PC-9 (cell line): ENCODE measurements at regions not wholly inside any gene's neighbourhood (a gene's known extent, or its start where the extent isn't known, plus 50 kb on each side); places are given as distances from the start of the nearest gene placed in this dataset.

Experiments used
- EZH2 ChIP-seq: fragments of 200-600 bp; sonication (generic); IDR thresholded peaks from 2 replicates; pipeline ENCODE4 v1.8.0; 2017; ENCODE audit warnings: antibody characterized with exemption, low read depth
- TF ChIP-seq, protein P1 (sequence below): fragments of 200-600 bp; sonication (generic); conservative IDR thresholded peaks from 2 replicates; pipeline ENCODE4 v1.6.1; 2017; ENCODE audit warnings: mixed run types, antibody characterized with exemption, mild to moderate bottlenecking, moderate library complexity

DNA sequence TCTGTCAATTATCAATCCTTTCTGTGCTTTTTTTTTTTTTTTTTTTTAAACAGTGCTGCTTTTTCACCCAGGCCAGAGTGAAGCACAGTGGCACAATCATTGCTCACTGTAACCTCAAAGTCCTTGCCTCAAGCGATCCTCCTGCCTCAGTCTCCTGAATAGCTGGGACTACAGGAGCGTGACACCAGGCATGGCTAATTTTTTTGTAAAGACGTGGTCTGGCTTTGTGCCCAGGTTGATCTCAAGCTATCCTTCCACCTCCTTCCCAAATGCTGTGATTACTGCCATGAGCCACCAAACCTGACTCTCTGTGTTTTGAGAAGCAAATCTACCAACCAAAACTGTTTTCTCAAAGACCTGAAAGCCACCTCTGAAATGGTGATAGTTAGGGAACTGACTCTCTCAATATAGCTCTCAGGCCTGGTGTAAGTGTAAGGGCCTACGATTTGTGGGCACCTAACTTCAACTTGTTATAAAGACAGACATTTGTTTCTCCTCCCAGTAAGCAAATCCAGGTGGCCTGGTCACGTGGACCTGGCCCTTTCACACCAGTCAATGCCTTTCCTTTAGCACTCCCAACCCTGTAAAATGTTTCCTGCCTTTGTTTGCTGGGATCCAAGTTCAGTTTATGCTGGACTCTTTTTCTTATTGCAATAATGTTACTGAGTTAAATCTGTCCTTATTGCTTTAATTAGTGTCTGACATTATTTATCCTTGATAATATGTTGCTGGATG, 2015.9 kb downstream of the PCDH7 start:
- TF ChIP-seq, protein P1, sequence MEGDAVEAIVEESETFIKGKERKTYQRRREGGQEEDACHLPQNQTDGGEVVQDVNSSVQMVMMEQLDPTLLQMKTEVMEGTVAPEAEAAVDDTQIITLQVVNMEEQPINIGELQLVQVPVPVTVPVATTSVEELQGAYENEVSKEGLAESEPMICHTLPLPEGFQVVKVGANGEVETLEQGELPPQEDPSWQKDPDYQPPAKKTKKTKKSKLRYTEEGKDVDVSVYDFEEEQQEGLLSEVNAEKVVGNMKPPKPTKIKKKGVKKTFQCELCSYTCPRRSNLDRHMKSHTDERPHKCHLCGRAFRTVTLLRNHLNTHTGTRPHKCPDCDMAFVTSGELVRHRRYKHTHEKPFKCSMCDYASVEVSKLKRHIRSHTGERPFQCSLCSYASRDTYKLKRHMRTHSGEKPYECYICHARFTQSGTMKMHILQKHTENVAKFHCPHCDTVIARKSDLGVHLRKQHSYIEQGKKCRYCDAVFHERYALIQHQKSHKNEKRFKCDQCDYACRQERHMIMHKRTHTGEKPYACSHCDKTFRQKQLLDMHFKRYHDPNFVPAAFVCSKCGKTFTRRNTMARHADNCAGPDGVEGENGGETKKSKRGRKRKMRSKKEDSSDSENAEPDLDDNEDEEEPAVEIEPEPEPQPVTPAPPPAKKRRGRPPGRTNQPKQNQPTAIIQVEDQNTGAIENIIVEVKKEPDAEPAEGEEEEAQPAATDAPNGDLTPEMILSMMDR = no peak
- TF ChIP-seq EZH2 = no peak
